ENCODE measurements at regions not wholly inside any gene's neighbourhood (a gene's known extent, or its start where the extent isn't known, plus 50 kb on each side); places are given as distances from the start of the nearest gene placed in this dataset.

DNA sequence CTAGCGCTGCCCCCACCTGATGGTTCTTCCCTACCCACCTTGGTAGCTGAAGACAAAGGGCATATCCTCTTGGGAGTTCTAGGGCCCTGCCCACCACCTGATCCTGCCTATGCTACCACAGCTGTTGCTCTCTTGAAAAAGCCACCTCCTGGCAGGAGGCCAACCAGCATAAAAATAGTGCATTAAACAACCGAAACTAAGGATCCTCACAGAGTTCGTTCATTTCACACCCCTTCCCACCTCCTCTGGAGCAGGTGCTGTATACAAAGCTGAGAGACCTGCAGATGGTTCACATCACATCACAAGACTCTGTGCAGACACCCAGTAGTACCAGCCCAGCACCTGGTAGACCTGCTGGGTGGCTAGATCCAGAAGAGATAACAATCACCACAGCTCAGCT lies 1348.0 kb upstream of the TMEFF2 start:
- TF ChIP-seq, protein P1, sequence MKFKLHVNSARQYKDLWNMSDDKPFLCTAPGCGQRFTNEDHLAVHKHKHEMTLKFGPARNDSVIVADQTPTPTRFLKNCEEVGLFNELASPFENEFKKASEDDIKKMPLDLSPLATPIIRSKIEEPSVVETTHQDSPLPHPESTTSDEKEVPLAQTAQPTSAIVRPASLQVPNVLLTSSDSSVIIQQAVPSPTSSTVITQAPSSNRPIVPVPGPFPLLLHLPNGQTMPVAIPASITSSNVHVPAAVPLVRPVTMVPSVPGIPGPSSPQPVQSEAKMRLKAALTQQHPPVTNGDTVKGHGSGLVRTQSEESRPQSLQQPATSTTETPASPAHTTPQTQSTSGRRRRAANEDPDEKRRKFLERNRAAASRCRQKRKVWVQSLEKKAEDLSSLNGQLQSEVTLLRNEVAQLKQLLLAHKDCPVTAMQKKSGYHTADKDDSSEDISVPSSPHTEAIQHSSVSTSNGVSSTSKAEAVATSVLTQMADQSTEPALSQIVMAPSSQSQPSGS (IDR thresholded peaks at IDR 0.05; ENCODE audit: low read length) = no peak
- TF ChIP-seq, protein P2, sequence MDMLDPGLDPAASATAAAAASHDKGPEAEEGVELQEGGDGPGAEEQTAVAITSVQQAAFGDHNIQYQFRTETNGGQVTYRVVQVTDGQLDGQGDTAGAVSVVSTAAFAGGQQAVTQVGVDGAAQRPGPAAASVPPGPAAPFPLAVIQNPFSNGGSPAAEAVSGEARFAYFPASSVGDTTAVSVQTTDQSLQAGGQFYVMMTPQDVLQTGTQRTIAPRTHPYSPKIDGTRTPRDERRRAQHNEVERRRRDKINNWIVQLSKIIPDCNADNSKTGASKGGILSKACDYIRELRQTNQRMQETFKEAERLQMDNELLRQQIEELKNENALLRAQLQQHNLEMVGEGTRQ (IDR thresholded peaks at IDR 0.05; ENCODE audit: low read length) = no peak
